HG02884 (cell line): ENCODE measurements at regions not wholly inside any gene's neighbourhood (a gene's known extent, or its start where the extent isn't known, plus 50 kb on each side); places are given as distances from the start of the nearest gene placed in this dataset.
"Not testable (repeated sequence)": the region's sequence is repeated elsewhere in the genome, so short reads cannot be mapped to it uniquely, and the experiment has no call there.

Source experiments
- ATAC-seq: cut with Tn5 transposase; IDR thresholded peaks from one replicate; pipeline ENCODE4 v1.9.1; 2021; ENCODE audit warnings: mild to moderate bottlenecking, moderate library complexity; ENCODE audit not compliant: unreplicated experiment

DNA sequence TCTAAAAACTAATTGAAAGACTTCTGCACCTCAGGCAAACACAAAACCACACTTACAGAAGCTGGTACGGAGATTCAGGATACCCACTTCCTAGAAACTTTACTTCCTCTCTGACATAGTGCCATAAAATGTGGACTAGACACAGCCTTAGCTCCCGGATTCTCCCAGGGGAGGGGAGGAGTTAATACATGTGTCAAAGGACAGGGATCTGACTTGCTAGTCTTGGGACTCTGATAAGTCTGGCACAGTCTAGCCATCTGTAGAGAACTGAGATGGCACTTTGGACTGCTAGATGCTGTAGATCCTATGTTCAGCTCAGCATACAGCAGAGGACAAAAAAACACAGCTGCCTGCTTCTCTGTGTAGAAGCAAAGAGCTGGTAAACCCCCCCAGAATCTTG, 769.8 kb upstream of the MIR17HG start:
- ATAC-seq = no peak

DNA sequence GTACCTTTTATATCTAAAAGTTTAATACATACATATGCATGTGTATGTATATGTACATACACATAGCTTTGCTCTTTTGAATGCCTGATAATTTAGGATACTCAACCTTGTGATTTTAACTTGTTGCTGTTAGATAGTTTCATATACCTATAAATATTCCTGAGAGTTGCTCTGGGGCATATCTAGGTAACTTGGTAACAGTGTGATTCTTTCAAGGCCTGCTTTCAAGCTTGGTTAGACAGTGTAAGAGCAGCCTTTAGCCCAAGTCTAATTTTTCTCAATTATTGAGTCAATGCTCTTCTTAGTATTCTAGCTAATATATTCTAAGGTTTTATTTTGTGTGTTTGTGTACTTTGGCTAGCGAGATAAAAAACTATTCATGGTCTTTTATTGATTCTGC, 762.1 kb upstream of the MIR17HG start:
- no peak for ATAC-seq

DNA sequence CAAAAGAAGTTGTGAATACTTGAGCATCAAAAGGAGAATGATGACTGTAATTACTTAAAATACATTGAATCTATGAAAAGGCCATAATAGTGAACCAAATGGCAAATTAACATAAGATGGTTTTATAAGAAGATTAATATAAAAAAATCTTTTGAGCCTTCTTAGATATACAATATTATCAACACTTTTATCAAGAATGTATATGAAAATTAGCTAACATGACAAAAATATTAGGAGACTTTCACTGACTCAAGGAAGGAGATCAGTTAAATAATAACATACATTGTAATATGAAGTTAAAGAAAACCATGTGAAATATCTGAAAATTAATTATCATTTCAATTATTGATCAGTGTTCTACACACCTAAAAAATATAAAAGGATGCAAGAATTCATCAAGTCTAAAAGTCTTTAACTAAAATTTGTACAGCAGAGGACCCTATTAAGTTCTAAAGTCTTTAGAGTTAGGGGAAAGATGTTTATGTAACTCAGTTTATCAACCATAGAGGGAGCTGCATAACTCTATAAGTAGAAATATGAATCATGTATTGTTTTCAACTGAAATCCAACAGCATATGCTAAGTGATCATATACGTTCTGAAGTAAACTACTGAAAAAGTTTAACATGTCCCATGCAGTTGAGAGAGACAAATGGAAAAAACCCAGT, 756.1 kb upstream of the MIR17HG start:
- no peak for ATAC-seq

DNA sequence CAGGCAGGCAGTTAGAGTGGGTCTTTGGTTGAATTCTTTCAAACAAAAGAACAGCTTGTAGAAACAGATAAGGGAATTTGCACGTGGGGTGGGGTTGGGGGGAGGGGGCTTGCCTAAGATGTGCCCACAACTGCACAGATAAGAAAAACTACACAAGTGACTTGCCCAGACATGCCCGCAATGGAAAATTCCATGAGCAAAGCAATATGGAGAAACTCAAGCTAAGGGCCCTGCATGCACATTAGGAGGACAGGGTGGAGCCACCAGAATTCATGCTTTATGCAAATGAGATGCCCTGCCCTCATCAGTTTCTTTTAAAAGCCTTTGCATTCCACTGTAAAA, 755.6 kb upstream of the MIR17HG start:
- ATAC-seq = no peak

DNA sequence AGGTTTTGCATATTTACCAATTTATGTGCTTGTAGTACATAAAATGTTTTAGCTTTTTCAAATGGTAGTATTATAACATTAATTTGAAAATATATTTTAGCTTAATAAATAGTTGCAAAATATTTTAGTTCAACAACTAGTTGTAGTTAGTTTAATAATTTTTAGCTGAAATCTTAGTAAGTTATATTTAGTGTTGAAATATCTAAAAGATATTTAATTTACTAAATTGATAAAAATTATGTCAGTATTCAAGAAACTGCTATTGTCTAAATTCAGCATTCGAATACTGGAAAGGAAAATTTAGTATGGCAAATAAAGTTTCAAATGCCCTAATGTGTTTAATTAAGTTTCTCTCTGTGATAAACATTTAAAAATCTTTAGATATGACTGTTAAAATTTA, 754.5 kb upstream of the MIR17HG start:
- no peak for ATAC-seq

DNA sequence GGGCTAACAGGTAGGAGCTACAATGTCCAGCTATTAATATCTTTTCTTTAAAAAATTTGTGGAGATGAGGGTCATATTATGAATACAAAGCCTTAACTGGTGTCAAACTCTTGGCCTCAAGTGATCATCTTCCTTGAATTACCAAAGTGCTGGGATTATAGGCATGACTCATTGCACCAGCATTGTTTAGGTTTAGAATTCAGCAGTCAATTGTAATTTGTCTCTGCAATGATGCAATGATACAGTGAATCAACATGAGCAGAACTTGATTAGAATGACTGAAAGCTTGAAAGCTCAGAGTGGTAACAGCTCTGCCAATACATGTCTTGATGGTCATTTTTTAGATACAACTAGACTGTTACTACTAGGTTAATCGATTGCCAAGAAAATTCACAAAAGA, 752.8 kb upstream of the MIR17HG start:
- no peak for ATAC-seq

DNA sequence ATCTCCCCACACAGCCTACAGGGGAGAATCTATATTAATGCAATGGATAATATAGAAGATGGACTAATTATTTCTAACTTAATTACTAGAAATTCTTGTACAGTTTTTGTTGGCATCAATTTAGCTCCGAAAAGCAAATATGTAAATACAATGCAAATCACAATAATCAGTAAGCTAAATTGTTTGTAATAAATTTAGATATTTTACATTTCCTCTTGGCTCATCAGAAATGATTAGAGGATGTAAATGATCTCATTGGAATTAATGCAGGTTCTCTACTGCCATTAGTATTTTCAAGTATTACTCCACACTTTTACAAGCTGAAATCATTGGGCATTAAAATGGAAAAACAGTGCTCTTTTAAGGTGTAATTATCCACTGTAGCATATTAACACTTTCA, 741.8 kb upstream of the MIR17HG start:
- ATAC-seq = no peak

DNA sequence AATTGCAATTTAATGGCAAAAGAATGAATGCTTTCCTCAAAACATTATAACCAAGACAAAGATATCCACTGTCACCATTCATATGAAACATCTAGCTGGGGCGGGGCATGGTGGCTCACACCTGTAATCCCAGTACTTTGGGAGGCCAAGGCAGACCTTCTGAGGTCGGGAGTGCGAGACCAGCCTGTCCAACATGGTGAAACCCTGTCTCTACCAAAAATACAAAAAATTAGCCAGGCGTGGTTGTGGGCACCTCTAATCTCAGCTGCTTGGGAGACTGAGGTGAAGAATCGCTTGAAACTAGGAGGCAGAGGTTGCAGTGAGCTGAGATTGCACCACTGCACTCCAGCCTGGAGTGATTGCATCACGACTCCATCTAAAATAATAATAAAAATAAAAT, 740.6 kb upstream of the MIR17HG start:
- not testable (repeated sequence) for ATAC-seq

DNA sequence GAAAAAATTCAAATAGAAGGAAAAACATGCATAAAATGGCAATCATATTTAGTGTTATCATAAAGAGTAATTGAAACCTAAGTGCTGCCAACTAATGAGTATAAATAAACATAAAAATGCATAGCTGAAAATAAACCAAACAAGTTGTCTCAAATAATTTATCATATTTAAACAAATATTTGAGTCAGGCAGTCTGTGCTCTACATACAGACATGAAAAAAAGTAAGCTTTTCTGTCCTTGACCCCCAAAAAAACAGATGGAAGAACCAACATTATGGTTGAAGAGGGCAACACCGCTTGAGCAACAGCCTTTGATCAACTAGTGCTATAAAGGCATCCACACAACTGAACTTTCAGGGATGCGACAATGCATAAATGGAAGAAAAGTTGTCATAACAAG, 735.1 kb upstream of the MIR17HG start:
- no peak for ATAC-seq

DNA sequence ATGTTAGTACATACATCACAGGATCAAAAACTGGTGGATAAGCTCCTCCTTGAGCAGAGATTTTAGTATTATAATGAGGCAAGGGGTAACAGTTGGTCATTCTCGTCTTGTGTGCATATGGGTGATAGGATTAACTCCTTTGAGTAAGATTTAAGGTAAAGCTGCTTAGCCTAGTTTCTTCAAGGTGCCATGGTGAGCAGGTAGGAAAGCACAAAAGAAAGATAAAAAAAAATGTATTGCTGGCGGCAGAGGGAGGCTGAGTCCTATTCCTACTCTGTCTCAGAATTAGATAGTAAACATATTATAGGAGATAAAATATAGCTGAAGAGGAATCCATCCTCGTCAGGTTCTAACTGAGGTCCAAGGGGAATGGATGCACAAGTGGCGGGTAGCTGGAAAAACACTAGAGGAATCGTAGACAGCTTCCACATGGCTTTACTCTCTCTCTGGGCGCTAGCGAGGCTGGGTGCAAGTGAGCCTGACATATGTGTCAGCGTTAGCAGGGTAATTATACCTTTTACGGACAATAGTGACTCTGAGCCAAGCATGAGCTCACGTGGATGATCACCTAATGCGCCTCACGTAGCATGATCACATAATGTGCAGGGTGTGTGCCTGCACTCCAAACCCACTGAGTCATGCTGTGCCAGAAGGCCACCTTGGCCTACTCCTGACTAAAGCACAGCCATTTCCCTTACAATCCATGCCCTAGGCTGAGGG, 734.3 kb upstream of the MIR17HG start:
- ATAC-seq = no peak

DNA sequence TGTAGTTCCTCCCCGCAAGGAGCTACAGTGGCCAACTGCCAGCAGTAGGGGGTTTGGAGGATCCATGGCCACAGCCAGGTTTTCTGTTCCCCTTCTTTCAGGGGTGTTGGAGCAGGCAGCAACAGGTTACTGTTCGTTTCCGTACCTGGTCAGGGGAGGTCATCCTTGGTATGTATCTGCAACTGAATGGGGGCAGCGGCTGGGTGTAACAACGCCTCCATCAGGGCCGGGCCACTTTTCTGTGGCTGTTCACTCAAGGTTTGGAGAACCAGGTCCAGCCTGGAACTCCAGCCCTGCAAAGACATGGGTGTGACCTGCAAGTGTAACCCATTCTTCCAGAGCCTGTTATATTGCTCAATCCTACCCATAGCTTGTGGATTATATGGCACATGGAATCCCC, 732.3 kb upstream of the MIR17HG start:
- no peak for ATAC-seq

DNA sequence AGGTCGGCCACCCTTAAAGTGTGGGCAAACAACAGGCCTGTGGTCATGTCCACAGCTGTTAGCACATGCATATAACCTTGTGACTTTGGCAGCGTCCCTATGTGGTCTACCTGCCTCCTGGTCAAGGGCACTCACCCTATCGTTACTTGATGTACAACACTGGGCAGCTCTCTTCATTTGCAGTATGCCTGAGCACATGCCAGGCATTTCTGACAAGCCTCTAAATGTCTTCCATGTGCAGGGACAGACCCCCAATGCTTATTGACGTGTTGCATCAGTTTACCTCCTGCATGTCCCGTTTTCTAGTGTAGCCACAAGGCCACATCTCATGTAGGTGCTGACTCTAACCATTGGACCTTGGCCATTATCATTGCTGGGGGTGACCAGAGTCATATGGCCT, 731.7 kb upstream of the MIR17HG start:
- ATAC-seq = no peak

DNA sequence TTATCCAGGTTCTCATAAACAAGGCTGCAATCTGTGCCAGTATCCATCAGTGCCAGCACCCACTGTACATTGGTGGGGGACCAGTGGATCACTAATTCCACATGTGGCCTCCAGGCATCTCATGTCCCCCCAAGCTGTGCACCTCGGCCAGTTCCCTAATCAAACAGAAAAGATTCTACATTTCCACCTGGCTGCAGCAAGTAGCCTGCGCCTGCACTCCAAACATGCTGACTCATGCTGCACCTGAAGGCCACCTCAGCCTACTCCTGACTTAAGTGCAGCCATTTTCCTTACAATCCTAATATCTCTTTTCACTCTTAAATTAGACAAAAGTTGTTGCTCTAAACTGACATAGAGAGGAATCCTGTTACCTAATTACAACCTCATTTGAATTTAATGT, 729.4 kb upstream of the MIR17HG start:
- ATAC-seq = no peak

DNA sequence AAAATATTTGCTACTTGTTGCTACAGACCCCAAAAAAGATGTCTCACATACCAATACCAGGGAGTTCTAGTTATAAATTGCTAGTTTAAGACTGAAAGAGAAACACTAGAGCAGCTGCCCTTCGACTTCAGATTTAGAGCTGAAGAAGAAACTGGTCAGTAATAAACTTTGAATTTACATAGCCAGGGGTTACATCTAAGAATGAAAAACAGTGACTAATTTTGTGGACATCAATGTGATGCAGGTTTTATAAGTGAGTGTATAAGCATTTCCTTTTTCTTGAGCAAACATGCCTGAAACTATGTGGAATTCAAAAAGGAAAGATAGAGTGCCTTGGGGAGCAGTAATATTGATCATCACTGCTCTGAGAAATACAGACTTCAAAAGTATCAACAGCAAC, 724.9 kb upstream of the MIR17HG start:
- no peak for ATAC-seq

DNA sequence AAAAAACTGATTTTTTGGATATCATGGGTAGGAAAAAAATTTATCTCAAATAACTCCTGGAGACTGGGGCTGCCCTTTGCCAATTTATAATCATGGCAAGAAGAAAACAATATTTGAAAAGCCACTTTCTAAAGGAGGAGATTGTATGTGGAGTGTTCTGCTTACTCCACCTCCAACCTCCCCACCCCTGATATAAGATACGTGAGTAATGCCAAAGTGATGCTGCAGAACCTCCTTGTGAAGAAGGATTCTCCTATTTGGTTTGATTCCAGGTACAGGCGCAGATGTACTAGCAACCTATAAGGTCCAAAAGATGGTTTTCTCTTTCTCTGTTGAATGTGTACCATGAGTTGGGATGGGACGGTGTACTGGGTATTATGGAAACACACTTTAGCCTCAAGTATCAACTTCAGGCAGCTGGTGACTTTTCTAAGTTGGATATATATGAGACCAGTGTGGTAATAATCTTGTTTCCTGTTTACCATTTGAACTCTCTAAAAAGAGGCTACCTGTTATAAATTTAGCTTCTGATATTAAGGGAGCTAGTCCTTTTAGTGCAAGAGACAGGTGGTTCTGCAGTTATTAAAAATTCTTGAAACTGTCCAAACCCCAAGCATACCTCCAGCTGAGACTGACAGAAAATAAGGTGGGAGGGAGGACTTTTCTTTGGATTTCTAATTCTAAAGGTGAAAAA, 724.0 kb upstream of the MIR17HG start:
- ATAC-seq = no peak

DNA sequence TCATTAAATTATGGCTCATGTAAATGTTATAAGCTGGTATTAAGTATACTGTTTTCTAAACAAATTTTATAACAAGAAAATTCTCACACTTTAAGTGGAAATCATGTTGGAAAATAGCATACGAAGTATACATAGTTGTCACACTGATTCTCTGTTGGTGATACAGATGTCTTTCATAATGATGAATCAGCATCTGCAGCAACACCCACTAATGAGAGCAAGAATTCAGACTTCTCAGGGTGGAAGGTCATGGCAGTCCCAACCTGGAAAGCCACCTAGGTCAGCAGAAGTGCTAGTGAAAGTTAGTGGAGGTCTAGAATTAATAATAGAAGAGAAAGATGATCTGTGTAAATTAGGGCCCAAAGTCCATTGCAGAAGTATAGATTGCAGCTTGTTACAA, 719.7 kb upstream of the MIR17HG start:
- no peak for ATAC-seq

DNA sequence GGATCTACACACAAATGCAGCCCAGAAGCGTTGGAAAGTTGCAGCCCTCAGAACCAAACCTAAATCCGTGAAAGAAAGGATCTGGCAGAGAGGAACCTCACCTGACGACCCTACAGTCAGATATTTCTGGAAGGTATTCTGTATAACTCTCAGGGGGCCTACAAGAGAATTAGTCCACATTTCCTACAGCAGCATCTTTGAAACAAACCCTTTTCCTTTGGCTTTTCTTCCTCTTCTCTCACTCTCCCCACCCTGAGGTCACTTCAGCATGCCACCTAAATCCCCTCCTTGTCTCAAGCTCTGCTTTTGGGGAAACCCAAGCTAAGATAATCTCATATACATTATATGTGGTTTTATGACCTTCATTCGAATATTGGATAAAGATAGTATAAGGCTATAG, 719.0 kb upstream of the MIR17HG start:
- ATAC-seq = no peak

DNA sequence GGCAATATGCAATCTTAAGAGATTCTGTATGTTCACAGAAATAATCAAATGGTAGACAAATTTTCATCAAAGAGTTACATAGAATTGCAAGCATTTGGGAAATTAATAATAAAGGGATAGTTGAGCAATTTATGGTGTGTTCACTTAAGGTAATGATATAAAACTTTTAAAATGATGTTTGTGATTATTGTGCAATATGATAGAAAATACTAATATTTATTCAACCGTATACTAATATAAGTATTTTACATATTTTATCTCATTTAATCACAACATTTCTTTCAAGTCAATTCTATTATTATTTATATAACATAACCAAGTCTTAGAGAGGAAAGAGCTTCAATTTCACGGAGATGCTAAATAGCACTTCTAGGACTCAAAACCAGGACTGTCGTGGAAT, 716.8 kb upstream of the MIR17HG start:
- ATAC-seq = no peak

DNA sequence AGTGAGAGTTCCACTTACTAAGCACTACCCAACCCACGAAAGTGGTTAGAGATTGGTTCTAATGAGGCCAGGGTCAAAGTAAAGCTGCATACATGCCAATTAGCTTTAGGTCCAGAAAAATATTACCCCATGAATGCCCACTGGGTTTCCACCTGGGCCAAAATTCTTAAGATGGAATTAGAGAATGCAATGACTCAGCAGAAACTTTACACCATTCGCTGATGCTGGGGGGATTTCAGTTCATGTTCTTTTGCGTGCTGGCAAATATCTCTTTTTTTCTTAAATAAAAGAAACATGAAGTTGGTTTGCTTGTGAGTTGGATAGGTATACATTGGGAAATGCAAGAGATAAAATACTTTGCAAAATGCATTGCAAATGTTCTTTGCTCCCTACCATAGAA, 715.3 kb upstream of the MIR17HG start:
- ATAC-seq = no peak

DNA sequence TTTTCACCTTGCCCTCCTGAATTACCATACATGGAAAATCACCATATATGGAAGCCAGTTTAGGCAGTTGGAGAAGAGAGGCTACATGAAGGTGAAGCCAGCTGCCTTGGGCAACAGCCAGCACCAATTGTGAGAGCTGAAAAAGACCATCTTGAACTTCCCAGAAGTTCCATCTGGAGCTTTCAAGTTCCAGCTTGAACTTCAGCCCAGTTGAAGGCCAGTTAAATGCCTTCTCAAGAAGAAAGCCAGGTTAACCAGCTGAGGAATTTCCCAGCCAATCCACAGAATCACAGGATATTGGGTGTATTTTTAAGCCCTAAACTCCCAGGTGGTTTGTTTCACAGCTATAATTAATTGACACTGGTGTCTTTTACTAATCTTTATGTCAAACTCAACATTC, 713.6 kb upstream of the MIR17HG start:
- ATAC-seq = no peak

DNA sequence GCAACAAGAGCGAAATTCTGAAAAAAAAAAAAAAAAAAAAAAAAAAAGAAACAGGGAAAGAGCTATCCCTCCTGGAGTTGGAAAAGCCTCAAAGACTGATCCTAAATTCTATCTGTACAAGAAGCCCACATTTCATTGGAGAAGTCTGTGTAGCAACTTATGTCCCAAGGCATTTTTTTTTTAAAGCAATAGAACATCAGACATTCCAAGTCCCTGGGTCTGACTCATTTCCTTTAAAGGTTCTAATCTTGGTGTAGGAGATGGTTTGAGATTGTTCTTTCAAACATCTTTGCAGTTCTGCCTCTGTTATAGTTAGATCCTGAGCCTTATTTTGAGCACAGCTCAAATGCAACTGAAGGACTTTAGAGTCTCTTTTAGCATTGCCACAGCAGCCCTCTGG, 706.5 kb upstream of the MIR17HG start:
- ATAC-seq = no peak

DNA sequence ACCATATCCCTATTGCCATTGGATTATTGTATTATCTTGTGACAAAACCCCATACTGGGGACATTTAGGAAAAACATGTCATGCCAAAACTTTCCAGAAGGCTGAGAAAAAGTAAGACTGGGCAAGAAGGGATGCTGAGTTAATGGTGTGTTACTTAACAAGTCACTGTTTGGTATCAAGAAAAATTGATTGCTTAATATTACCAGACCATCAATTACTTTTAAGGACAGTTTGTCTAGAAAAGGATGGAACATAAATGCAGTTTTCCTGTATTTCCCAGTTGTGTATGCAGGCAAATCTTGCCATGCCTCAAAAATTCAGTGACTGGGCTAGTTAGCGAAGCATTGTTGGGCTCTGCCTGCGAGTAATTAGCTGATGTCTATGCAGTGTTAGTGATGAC, 705.6 kb upstream of the MIR17HG start:
- ATAC-seq = no peak
